GM12865 (cell line): ENCODE measurements at regions not wholly inside any gene's neighbourhood (a gene's known extent, or its start where the extent isn't known, plus 50 kb on each side); places are given as distances from the start of the nearest gene placed in this dataset.

ENCODE experiments used
- DNase-seq: peaks from one replicate; pipeline ENCODE4 v3.0.0; 2010; ENCODE audit warnings: low read depth
- H3K4me3 ChIP-seq: 2 replicates; pipeline ENCODE4 v1.5.1; 2011; ENCODE audit warnings: mild to moderate bottlenecking, low read depth, low read length, control low read depth
- TF ChIP-seq, protein P1 (sequence below): IDR thresholded peaks from 2 replicates; pipeline ENCODE4 v1.5.1; 2011; ENCODE audit warnings: low read length, control low read depth, low read depth, inconsistent platforms; ENCODE audit not compliant: insufficient read depth; ENCODE audit errors: missing control alignments

DNA sequence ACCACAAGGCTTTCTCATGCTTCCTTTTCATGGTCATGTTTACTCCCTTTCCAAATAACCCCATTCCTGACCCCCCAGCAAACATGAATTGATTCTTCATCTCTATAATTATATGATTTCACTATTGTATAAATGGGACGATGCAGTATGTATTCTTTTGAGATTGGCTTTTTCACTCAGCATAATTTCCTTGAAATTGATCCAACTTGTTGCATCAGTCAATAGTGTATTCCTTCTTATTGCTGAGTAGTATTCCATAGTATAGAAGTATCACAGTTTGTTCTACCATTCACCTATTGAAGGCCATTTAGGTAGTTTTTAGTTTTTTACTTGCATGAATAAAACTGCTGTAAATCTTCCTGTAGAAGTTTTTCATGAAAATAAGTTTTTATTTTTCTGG is 264.7 kb downstream of the BAMBI start:
- DNase-seq: no peak
- TF ChIP-seq, protein P1, sequence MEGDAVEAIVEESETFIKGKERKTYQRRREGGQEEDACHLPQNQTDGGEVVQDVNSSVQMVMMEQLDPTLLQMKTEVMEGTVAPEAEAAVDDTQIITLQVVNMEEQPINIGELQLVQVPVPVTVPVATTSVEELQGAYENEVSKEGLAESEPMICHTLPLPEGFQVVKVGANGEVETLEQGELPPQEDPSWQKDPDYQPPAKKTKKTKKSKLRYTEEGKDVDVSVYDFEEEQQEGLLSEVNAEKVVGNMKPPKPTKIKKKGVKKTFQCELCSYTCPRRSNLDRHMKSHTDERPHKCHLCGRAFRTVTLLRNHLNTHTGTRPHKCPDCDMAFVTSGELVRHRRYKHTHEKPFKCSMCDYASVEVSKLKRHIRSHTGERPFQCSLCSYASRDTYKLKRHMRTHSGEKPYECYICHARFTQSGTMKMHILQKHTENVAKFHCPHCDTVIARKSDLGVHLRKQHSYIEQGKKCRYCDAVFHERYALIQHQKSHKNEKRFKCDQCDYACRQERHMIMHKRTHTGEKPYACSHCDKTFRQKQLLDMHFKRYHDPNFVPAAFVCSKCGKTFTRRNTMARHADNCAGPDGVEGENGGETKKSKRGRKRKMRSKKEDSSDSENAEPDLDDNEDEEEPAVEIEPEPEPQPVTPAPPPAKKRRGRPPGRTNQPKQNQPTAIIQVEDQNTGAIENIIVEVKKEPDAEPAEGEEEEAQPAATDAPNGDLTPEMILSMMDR: no peak
- H3K4me3 ChIP-seq: no peak overlapping the region

DNA sequence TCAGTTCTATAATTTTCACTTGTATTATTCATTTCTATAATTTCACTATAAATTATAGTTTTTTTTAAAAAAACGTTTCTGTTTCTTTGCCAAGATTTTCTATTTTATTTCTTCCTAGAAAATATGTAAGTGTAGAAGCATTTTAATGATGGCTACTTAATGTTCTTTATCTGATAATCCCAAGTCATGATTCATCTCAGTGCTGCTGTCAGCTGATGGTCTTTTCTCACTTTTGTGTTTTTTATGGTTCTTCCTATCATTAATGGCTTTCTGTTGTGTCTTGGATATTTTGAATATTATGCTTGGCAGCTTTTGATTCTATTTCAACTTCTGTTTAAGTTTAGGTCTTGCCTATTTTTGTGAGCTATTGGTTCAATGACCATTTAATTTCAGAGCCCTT is 268.6 kb downstream of the BAMBI start:
- TF ChIP-seq, protein P1: no peak
- DNase-seq: no peak
- no peak overlapping the region for H3K4me3 ChIP-seq

GRCh38 chr10:28946479-28946878 is 269.2 kb downstream of the BAMBI start:
- TF ChIP-seq, protein P1: no peak
- H3K4me3 ChIP-seq: no peak overlapping the region
- DNase-seq: no peak

DNA sequence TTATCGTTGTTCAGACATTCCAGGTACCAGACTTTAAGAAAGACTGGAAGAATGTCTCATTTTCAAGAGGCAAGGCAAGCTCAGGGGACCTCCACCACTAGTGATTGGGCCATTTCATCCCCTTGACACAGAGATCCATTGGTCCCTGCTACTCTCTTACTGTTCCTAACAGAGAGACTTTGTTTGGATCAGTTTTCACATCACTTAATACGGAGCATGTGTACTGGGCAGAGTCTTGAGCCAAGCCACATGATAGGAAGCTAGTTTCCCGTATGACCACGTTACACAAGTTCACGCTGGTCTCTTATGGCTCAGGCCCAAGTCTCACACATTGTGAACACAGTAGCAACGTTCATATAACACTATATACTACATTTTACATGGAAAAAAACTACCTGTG is 269.9 kb downstream of the BAMBI start:
- no peak overlapping the region for H3K4me3 ChIP-seq
- no peak for DNase-seq
- TF ChIP-seq, protein P1: no peak

GRCh38 chr10:28948046-28948445 is 270.7 kb downstream of the BAMBI start:
- TF ChIP-seq, protein P1: no peak
- no peak for DNase-seq
- no peak overlapping the region for H3K4me3 ChIP-seq

DNA sequence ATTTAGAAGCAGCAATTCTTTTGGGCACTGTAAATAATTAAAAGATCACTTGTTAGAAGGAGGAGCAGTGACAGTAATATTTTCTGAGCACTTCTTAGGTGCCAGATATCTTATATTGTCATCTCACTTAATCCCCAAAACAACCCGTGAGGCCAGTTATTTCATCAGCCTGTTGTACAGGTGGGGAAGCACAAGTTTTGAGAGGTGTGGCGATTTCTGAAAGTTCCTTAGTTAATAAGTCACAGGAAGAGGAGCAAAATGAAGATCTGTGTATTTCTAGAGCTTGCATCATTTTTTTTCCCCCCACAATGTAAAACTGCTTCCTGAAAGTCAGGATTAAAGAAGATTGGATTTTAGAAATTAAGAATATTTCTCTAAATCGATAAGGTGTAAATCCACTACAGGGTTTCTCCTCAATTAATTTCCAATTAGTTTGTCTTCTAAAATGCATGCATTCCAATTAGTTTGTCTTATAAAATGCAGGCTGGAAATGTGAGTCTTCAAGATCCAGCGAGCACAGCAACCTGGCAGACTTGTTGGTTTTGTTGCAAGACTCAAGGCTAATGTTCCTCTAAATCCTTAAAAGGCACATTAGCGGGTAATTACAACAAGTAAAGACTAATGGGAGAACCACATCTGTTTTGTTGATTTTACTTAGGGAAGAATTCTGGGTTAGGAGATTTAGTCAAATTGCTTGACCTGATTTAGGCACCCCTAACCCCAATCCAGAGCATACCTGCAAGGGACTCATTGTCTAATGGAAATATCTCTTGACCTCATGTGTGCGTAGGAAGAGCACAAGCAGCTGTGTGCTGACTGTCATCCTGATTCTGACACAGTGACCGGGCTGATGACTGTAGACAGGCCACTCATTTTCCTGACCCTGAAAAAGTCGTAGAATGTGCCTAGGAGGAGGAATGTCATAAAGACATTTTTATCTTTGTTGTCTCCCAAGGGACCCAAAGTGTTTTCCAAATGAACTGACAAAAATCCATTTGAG is 272.0 kb downstream of the BAMBI start:
- H3K4me3 ChIP-seq: no peak overlapping the region
- TF ChIP-seq, protein P1: no peak
- DNase-seq: no peak
